RWPE1 (cell line): ENCODE measurements at regions not wholly inside any gene's neighbourhood (a gene's known extent, or its start where the extent isn't known, plus 50 kb on each side); places are given as distances from the start of the nearest gene placed in this dataset.

Source experiments
- CTCF ChIA-PET: fragments of 350-600 bp; sonication (Branson Sonifier 250); formaldehyde crosslinking; extraction: SDS; loops from one replicate; lab custom pipeline; 2021; lab: Yijun Ruan, JAX
- POLR2A ChIA-PET: fragments of 400-600 bp; formaldehyde crosslinking; extraction: SDS; loops from one replicate; lab custom pipeline; 2020; ENCODE audit warnings: antibody characterized with exemption; ENCODE audit not compliant: low non-redundant PET; lab: Yijun Ruan, JAX
- DNase-seq: peaks from one replicate; pipeline ENCODE4 v3.0.0; 2012; ENCODE audit warnings: low spot score
- H3K27ac ChIP-seq: fragments of 450-650 bp; 2 replicates; pipeline ENCODE4 v1.5.1; 2017
- TF ChIP-seq, protein P1 (sequence below): fragments of 450-650 bp; conservative IDR thresholded peaks from 2 replicates; pipeline ENCODE4 v1.5.1; 2017; ENCODE audit warnings: low read depth, mild to moderate bottlenecking

DNA sequence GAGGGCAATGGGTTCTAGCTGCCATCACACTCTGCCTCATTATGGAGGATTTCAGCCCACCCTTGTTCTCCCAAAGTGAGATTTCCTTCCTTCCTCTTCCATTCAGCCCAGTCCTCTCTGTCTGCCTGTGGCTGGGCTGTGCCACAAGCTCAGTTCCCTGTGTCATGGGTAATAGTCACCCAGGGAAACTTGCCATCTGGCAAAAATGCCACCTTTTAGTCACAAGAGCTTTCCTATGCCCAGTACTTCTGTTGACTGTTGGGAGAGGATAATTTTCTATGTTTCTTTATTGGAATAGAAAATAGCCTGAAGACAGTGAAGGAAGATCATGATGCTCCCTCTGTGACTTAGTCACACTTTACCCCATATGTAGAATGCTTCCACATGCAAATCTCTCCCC, 71.4 kb downstream of the TLR4 start:
- CTCF ChIA-PET, result no interaction called here
- H3K27ac ChIP-seq, result no peak overlapping the region
- POLR2A ChIA-PET, result no interaction called here
- DNase-seq, result no peak
- TF ChIP-seq, protein P1, sequence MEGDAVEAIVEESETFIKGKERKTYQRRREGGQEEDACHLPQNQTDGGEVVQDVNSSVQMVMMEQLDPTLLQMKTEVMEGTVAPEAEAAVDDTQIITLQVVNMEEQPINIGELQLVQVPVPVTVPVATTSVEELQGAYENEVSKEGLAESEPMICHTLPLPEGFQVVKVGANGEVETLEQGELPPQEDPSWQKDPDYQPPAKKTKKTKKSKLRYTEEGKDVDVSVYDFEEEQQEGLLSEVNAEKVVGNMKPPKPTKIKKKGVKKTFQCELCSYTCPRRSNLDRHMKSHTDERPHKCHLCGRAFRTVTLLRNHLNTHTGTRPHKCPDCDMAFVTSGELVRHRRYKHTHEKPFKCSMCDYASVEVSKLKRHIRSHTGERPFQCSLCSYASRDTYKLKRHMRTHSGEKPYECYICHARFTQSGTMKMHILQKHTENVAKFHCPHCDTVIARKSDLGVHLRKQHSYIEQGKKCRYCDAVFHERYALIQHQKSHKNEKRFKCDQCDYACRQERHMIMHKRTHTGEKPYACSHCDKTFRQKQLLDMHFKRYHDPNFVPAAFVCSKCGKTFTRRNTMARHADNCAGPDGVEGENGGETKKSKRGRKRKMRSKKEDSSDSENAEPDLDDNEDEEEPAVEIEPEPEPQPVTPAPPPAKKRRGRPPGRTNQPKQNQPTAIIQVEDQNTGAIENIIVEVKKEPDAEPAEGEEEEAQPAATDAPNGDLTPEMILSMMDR, result no peak

DNA sequence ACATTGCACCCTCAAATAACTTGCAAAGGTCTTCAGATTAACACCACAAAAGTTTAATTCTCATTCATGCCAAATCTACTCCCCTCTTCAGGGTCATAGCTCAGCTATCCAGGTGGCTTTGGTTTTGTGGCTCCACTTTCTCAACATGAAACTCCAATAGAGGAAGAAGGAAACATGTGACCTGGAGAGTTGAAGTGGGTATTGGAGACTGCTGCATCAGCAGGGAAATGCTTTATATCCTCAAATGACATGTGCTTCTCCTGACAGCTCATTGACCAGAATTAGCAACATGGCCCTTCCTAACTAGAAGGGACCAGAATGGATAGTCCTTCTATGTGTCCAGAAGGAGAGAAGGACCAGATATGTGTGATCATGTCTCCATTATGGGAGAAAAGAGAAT, 73.6 kb downstream of the TLR4 start:
- no peak overlapping the region for H3K27ac ChIP-seq
- CTCF ChIA-PET, result no interaction called here
- TF ChIP-seq, protein P1, result no peak
- no peak for DNase-seq
- POLR2A ChIA-PET, result no interaction called here

DNA sequence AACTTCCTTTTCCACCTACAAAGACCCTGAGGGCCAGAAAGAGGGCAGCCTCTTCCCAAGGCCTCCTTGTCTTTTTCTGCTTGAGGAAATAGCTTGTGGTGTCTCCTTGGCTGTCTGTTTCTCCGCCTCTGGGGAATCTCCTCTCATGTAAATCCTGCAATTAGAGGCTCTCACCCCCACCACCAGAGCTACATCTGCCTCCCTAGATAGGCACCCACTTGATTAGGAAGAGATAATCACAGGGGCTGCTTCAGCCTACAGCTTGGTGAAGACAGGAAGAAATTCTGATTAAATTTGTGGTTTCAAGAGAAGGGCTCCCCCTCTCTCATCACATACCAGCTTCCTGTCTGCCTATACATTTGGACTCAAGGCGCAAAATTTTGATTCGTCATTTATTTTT, 75.6 kb downstream of the TLR4 start:
- DNase-seq, result no peak
- TF ChIP-seq, protein P1, result no peak
- ChIA-PET POLR2A (no interaction called here), CTCF (no interaction called here)
- H3K27ac ChIP-seq, result no peak overlapping the region

DNA sequence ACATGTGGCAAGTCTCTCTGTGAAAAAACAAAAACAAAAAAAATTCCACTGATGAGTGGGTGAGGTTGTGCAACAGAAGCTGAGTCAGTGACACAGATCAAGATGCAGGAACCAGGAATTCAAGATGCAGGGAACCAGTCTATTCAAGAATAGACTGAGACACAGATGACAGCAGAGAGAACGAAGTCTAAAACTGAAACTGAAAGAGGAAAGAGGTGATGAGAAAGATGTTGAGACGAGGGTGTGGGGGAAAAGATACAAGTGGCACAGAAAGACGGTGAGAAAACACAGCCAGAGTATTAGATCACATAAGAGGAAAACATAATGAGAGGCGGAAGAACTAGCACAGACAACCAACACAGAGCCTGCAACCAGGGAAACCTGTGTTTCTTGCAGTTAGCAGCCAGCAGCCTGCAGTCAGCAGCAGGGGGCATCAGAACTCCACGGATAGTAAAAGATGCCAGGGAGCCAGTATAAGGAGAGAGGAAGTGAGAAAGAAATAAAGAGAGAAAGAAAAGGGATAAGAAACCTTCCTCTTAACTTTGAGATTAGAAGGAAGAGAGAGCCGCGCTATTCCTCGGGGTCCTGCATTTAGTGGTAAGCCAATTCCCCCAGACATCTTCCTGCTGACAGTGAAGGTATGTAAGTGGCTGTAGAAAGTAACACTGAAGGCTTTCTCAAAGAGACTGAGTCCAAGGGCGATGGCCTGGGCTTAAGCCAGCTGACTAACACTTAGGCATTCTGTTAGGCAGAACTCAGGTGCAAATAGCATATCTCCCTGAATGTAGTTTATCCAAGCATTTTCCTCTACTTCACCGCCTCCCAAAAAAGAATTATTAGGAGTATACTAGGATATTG, 79.0 kb downstream of the TLR4 start:
- CTCF ChIA-PET, result interaction anchor here (0.6 to 1.1 kb wide), 3 partner anchors 96 to 714 kb away, joined by 3 to 6 read pairs (median 3); no protein-coding TSS in a partner anchor
- TF ChIP-seq, protein P1, result peak; percentile 96
- no peak overlapping the region for H3K27ac ChIP-seq
- peak; percentile 66 for DNase-seq
- POLR2A ChIA-PET, result no interaction called here

DNA sequence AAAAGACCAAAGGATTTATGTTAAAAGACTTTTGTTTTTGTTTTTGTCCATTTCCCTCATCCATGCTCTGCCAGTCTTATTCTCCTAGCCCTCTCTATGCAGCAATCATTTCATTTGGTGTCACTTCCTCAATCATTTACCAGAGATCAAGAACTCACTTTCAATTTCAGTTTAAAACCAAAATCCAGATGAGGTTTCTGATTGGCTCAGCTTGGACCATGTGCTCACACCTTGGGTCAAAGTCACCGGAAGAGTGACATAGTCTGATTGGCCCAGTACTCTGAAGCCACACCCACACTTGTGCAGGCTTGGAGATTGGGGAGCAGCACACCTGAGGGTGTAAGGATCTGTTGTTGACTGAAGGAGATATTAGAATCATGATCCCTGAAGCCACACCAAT, 79.6 kb downstream of the TLR4 start:
- DNase-seq, result no peak
- no peak overlapping the region for H3K27ac ChIP-seq
- ChIA-PET CTCF (no interaction called here), POLR2A (no interaction called here)
- TF ChIP-seq, protein P1, result no peak

DNA sequence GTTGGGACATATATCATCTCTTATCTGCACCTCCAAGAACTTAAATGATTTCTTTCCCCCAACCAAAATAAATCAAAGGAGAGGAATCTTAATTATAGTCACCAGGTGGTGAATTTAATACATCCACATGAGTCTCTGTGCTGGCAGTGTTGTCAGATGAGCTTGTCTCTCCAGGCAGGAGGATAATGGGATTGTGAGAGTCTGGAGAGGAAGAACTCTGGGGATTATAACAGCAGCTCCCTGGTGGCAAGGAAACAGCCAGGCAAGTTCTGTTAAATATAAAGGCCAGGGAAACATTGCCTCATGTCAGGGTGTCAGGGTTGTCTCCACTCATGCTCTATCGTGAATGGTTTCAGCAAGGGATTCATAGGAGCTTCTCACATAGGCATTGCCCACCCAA, 80.8 kb downstream of the TLR4 start:
- TF ChIP-seq, protein P1, result no peak
- ChIA-PET CTCF (interaction anchor here (0.9 kb wide), 1 partner anchor 385 kb away, joined by 4 read pairs; no protein-coding TSS in a partner anchor), POLR2A (no interaction called here)
- no peak overlapping the region for H3K27ac ChIP-seq
- no peak for DNase-seq
